AG04449 (cell line): ENCODE measurements at regions not wholly inside any gene's neighbourhood (a gene's known extent, or its start where the extent isn't known, plus 50 kb on each side); places are given as distances from the start of the nearest gene placed in this dataset.

ENCODE experiments used
- CTCF ChIA-PET: fragments of 350-600 bp; formaldehyde crosslinking; extraction: SDS; loops from one replicate; lab custom pipeline; 2021; ENCODE audit warnings: antibody characterized with exemption; lab: Yijun Ruan, JAX
- POLR2A ChIA-PET: fragments of 400-600, 350-600 bp; formaldehyde crosslinking; extraction: SDS; loops from one replicate; lab custom pipeline; 2020; ENCODE audit warnings: antibody characterized with exemption, inconsistent platforms; lab: Yijun Ruan, JAX
- DNase-seq: peaks from one replicate; pipeline ENCODE4 v3.0.0-alpha.2; 2010; ENCODE audit warnings: low read depth, low spot score
- H3K4me3 ChIP-seq: 2 replicates; pipeline ENCODE4 v1.5.1; 2011; ENCODE audit warnings: low read depth, mild to moderate bottlenecking, control low read depth, low read length
- CTCF ChIP-seq: IDR thresholded peaks from one replicate; pipeline ENCODE4 v1.5.1; 2011; ENCODE audit warnings: mild to moderate bottlenecking, moderate library complexity, low read length, control low read depth, inconsistent platforms; ENCODE audit not compliant: insufficient read depth; ENCODE audit errors: missing control alignments

GRCh38 chr7:1290026-1290678 lies 57.5 kb downstream of the UNCX start:
- CTCF ChIA-PET, result interaction anchor here (1.1 to 1.6 kb wide), 4 partner anchors 11 to 1188 kb away, joined by 3 to 7 read pairs (median 5); no protein-coding TSS in a partner anchor
- peak; percentile 22 for TF ChIP-seq CTCF
- POLR2A ChIA-PET, result no interaction called here
- H3K4me3 ChIP-seq, result peak overlapping the region; percentile 50
- no peak for DNase-seq

- POLR2A ChIA-PET, result no interaction called here
- CTCF ChIA-PET, result interaction anchor here (1.0 to 1.6 kb wide), 9 partner anchors 10 to 1188 kb away, joined by 3 to 7 read pairs (median 3); no protein-coding TSS in a partner anchor
- peak overlapping the region; percentile 50 for H3K4me3 ChIP-seq
- TF ChIP-seq CTCF, result peak; percentile 47
- no peak for DNase-seq
These were observed 58.1 kb downstream of the UNCX start for GRCh38 chr7:1290679-1291356.

GRCh38 chr7:1291357-1291689 lies 58.7 kb downstream of the UNCX start:
- no peak for TF ChIP-seq CTCF
- DNase-seq, result no peak
- no peak overlapping the region for H3K4me3 ChIP-seq
- ChIA-PET POLR2A (no interaction called here), CTCF (interaction anchor here (1.0 to 1.6 kb wide), 8 partner anchors 12 to 1187 kb away, joined by 3 to 7 read pairs (median 3); no protein-coding TSS in a partner anchor)

- H3K4me3 ChIP-seq, result no peak overlapping the region
- no peak for DNase-seq
- no peak for TF ChIP-seq CTCF
- CTCF ChIA-PET, result interaction anchor here (1.0 to 1.6 kb wide), 6 partner anchors 11 to 121 kb away, joined by 3 to 7 read pairs (median 4); no protein-coding TSS in a partner anchor
- POLR2A ChIA-PET, result no interaction called here
These were observed 59.4 kb downstream of the UNCX start for GRCh38 chr7:1291845-1292765.

- CTCF ChIA-PET, result no interaction called here
- DNase-seq, result no peak
- no peak for TF ChIP-seq CTCF
- no peak overlapping the region for H3K4me3 ChIP-seq
- POLR2A ChIA-PET, result no interaction called here
These were observed 60.5 kb downstream of the UNCX start for GRCh38 chr7:1292972-1293830.
